Endothelial cell (in vitro differentiated cells): ENCODE measurements at regions not wholly inside any gene's neighbourhood (a gene's known extent, or its start where the extent isn't known, plus 50 kb on each side); places are given as distances from the start of the nearest gene placed in this dataset.

Experiments used
- DNase-seq: peaks from one replicate; pipeline ENCODE4 v3.0.0; 2021; ENCODE audit warnings: low spot score
- H3K27ac Mint-ChIP-seq: one replicate; pipeline ENCODE4 v1.8.0; 2021; ENCODE audit warnings: mixed read lengths, inconsistent platforms; ENCODE audit not compliant: unreplicated experiment
- H3K27me3 Mint-ChIP-seq: one replicate; pipeline ENCODE4 v1.8.0; 2021; ENCODE audit warnings: mild to moderate bottlenecking, moderate library complexity, mixed read lengths, inconsistent platforms; ENCODE audit not compliant: unreplicated experiment
- H3K36me3 Mint-ChIP-seq: one replicate; pipeline ENCODE4 v1.8.0; 2021; ENCODE audit warnings: mild to moderate bottlenecking, low read depth, mixed read lengths, inconsistent platforms; ENCODE audit not compliant: unreplicated experiment
- H3K4me1 Mint-ChIP-seq: one replicate; pipeline ENCODE4 v1.8.0; 2021; ENCODE audit warnings: mild to moderate bottlenecking, mixed read lengths, inconsistent platforms; ENCODE audit not compliant: unreplicated experiment
- H3K4me3 Mint-ChIP-seq: one replicate; pipeline ENCODE4 v1.8.0; 2021; ENCODE audit warnings: mild to moderate bottlenecking, mixed read lengths, inconsistent platforms; ENCODE audit not compliant: unreplicated experiment
- H3K9me3 Mint-ChIP-seq: one replicate; pipeline ENCODE4 v1.8.0; 2021; ENCODE audit warnings: mixed read lengths, inconsistent platforms; ENCODE audit not compliant: unreplicated experiment
- CTCF ChIP-seq: fragments of 200-600 bp; sonication (generic); IDR thresholded peaks from one replicate; pipeline ENCODE4 v1.5.0; 2021; ENCODE audit warnings: antibody characterized with exemption; ENCODE audit not compliant: unreplicated experiment

GRCh38 chr3:72336114-72336651 is 512.1 kb downstream of the SHQ1 start:
- DNase-seq: no peak
- peaks cover 5% of the 10 kb centered on the region for H3K27me3 Mint-ChIP-seq
- H3K4me1 Mint-ChIP-seq: no peaks in the 10 kb centered on the region
- H3K9me3 Mint-ChIP-seq: no peaks in the 10 kb centered on the region
- H3K4me3 Mint-ChIP-seq: no peak overlapping the region
- no peaks in the 10 kb centered on the region for H3K36me3 Mint-ChIP-seq
- TF ChIP-seq CTCF: no peak
- H3K27ac Mint-ChIP-seq: peak overlapping the region; percentile 42

- peaks cover 5% of the 10 kb centered on the region for H3K27me3 Mint-ChIP-seq
- H3K9me3 Mint-ChIP-seq: no peaks in the 10 kb centered on the region
- H3K4me3 Mint-ChIP-seq: no peak overlapping the region
- no peak for TF ChIP-seq CTCF
- H3K4me1 Mint-ChIP-seq: no peaks in the 10 kb centered on the region
- DNase-seq: no peak
- H3K36me3 Mint-ChIP-seq: no peaks in the 10 kb centered on the region
- no peak overlapping the region for H3K27ac Mint-ChIP-seq
Observed at GRCh38 chr3:72335458-72336095, 512.7 kb downstream of the SHQ1 start.

- no peaks in the 10 kb centered on the region for H3K9me3 Mint-ChIP-seq
- H3K27me3 Mint-ChIP-seq: peaks cover 5% of the 10 kb centered on the region
- no peaks in the 10 kb centered on the region for H3K4me1 Mint-ChIP-seq
- H3K27ac Mint-ChIP-seq: no peak overlapping the region
- H3K36me3 Mint-ChIP-seq: no peaks in the 10 kb centered on the region
- no peak for TF ChIP-seq CTCF
- H3K4me3 Mint-ChIP-seq: no peak overlapping the region
- no peak for DNase-seq
Observed at GRCh38 chr3:72334681-72335457, 513.4 kb downstream of the SHQ1 start.

DNA sequence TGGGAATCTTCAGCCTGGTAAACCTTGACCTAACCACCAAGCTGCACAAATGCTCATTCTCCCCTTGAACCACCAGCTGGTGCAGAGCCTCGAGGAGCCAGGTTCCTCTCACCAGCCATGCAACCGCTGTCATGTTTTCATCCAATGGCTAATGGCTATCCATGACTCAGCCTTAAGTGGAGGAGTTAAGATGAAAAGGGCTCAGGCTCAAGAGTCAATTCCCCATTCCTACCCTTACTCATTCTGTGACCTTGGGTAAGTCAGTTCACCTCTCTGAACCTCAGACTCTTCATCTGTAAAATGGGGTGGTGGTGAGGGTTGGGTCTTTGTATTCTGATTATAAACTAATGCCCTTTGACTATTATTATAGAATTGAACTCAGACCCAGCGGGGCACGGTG is 515.6 kb downstream of the SHQ1 start:
- Mint-ChIP-seq H3K9me3 (no peaks in the 10 kb centered on the region), H3K4me3 (no peak overlapping the region), H3K4me1 (no peaks in the 10 kb centered on the region), H3K36me3 (no peaks in the 10 kb centered on the region), H3K27me3 (peaks cover 5% of the 10 kb centered on the region), H3K27ac (no peak overlapping the region)
- DNase-seq: no peak
- TF ChIP-seq CTCF: no peak

DNA sequence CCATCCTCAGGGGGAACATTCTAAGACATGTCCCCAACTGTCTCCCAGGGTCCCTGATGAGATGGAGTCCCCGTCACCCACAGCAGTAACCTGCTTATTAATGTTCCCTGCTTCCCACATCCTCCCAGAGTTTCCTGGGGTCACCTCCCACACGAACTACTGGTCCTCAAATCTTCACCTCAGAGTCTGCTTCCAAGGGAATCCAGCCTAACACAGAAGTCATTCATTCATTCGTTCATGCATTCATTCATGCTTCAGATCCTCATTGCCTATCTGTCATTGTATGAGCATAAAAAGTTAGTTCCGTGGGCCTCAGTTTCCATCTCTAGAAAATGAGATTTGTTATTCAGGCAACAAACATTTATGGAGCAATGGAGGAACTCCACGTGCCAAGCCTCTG is 516.2 kb downstream of the SHQ1 start:
- no peak for TF ChIP-seq CTCF
- Mint-ChIP-seq H3K4me1 (no peaks in the 10 kb centered on the region), H3K36me3 (no peaks in the 10 kb centered on the region), H3K9me3 (no peaks in the 10 kb centered on the region), H3K4me3 (no peak overlapping the region), H3K27me3 (peaks cover 10% of the 10 kb centered on the region), H3K27ac (peak overlapping the region; percentile 59)
- DNase-seq: no peak
